ENCODE measurements at regions not wholly inside any gene's neighbourhood (a gene's known extent, or its start where the extent isn't known, plus 50 kb on each side); places are given as distances from the start of the nearest gene placed in this dataset.
"Not testable (repeated sequence)": the region's sequence is repeated elsewhere in the genome, so short reads cannot be mapped to it uniquely, and the experiment has no call there.

DNA sequence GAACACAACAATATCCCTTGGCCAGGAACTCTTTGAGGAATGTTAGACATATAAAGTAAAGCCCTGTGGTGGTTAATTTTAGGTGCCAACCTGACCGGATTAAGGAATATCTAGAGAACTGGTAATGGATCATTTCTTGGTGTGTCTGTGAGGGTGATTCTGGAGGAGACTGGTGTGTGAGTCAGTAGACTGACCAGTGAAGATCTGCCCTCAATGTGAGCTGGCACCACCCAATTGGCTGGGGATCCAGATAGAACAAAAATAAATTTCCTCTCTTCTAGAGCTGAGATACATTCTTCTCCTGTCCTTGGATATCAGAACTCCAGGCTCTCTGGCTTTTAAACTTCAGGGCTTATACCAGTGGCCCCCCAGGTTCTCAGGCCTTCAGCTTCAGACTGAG, 56.2 kb upstream of the TNPO1 start:
- in situ Hi-C loops (cut with HindIII; ENCODE audit: low sequenced_read_pairs) = no loop called here

DNA sequence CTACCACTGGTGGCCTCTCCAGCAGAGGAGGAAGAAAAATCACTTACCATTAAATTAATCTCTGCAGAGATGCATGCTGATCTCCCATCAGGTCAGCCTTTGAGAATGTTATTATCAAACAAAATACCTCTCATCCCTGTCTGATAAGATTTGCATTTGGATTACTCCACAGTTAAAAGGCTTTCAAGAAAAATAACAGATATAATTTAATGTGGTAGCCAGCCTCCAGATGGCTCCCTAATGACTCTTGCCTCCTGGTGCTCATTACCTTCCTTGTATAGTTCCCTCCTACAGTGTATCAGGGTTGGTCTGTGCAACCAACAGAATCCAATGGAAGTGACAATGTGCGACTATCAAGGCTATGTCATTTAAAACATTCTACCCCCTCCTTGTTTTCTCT, 63.6 kb upstream of the TNPO1 start:
- in situ Hi-C loops (cut with HindIII; ENCODE audit: low sequenced_read_pairs) = no loop called here

DNA sequence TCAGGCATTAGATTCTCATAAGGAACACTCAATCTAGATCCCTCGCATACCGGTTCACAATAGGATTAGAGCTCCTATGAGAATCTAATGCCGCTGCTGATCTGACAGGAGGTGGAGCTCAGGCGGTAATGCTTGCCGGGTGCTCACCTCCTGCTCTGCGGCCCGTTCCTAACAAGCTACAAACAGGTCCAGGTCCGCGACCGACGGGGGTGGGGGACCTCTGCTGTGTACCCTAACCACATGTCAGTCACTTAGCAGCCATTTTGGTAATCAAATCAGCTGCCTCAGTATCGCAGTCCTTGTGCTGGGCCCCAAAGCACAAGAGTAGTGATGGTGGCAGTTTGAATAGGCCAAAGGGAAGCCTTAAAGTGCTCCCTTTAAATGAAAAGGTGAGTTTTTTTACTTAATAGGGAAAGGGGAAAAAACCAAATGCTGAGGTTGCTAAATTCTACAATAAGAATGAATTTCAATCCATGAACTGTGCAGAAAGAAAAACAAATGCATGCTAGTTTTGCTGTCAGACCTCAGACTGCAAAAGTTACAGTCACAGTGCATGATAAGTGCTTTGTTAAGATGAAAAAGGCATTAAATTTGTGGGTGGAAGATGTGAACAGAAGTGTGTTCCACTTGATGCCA, 67.0 kb upstream of the TNPO1 start:
- in situ Hi-C loops (cut with HindIII; ENCODE audit: low sequenced_read_pairs) = no loop called here

DNA sequence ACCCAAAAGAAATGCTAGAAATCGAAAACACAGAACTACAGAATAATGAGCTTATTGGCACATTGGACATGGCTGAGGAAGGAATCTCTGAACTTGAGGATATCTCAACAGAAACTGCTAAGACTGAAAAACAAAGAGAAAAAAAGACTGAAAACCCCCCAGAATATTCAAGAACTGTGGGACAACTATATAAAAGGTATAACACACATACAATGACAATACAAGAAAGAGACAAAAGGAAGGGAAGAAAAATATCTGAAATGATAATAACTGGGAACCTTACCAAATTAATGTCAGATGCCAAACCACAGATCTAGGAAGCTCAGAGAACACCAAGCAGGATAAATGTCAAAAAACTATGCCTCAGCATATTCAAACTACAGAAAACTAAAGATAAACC, 68.6 kb upstream of the TNPO1 start:
- in situ Hi-C loops (cut with HindIII; ENCODE audit: low sequenced_read_pairs) = no loop called here

DNA sequence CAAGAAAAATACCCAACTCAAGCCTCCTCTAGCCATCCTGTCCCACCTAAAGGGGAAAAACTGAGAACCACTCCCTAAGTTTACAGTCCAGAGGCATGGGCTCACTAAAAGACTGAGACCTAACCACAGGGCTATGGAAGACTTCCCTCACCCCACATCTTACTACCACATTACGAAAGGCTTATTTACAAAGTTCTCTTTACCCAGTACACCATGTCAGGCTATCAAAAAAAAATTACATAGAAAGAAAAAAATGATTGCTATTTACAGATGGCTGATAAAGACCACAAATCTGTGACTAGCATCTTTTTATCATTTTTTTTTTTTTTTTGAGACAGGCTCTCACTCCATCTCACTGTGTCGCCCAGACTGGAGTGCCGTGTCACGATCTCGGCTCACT, 69.7 kb upstream of the TNPO1 start:
- in situ Hi-C loops (cut with HindIII; ENCODE audit: low sequenced_read_pairs) = no loop called here

DNA sequence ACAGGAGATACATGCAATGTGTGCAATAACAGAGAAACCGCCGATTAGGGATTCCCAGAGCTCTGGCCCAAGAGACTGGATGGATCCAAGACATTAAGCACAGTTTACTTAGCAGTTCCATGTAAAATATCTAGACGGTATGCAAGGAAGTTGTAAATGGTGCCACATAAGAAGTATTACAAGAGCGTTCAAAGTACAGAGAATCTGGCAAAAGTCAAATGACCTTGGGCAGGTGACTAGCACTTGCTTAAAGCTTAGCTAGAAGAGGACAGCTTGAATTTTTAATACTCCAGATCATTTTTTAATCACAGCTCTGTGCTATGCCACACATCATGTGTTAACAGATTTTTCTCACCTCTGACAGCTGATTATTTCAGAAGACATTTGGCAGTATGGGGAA, 72.3 kb upstream of the TNPO1 start:
- in situ Hi-C loops (cut with HindIII; ENCODE audit: low sequenced_read_pairs) = no loop called here

DNA sequence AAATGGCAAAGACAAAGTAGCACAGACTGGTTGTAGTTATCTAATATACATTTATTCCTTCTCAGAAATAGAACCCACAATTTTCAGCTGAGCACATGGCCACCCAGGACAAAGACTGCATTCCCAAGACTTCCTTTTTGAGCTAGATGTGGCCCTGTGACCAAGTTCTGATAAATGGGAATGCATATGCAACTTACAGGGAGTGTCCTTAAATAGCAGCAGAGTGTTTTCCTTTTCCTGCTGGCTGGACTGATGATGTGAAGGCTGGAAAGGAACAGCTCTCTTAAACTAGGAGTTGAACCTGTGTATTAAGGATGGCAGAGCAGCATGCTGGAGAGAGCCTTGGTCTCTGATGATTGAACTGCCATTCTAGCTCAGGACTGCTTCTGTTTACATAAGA, 74.7 kb upstream of the TNPO1 start:
- in situ Hi-C loops (cut with HindIII; ENCODE audit: low sequenced_read_pairs) = no loop called here

DNA sequence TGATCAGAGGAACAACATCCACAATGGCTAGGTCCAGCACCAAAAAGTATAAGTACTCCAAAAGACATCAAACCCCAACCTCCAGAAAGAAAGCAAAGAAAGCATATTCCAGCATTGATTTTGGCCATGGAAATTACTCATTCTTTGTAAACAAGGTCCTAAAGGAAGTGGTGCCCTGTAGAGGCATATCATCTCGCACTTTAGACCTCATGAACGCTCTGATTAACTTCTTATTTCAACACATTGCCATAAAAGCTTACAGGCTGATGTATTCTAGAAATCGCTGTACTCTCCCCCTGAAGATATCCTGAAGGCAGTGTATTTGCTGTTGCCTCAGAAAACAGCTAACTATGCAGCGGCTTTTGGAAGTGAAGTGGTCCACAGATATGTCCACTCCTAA, 82.7 kb upstream of the TNPO1 start:
- in situ Hi-C loops (cut with HindIII; ENCODE audit: low sequenced_read_pairs) = no loop called here

DNA sequence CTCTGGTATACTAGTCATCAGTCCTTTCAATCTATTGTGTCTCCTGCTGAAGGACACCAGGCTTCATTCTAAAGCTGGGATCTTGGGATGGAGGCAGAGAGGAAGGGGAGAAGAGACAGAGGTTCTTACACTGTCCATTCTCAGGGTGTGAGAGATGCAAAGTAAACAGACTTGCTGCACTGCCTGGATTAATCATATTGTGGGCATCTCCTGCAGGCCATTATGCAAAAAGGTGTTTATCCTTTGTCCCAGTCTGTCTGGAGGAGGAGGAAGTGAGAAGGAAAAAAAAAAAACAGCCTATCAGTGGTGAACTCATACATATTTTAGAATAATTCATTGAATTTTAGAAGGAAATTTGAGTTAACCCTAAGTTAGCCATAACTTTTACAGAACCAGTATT, 92.9 kb upstream of the TNPO1 start:
- in situ Hi-C loops (cut with HindIII; ENCODE audit: low sequenced_read_pairs) = no loop called here

DNA sequence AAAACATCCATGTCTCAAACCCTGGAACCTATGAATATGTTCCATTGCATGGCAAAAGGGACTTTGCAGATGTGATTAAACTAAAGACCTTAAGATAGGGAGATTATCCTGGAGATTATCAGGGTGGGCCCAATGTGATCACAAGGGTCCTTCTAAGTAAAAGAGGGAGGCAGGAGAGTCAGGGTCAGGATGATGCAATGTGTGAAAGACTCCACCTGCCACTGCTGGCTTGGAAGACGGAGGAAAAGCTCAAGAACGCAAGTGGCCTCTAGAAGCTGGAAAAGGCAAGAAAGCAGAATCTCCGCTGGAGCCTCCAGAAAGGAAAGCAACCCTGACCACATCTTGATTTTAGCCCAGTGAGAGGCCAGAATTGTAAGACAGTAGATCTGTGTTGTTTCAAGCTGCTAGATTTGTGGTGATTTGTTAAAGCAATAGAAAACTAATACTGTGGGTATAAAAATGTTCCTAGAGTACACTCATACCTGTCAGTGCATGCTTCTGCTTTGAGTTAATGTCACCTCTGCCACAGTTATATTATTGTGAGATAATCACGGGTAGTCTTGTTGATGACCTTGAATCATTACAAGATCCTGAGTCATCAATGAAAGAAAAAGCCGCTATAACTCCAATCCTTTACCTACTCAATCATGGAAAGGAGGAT, 93.5 kb upstream of the TNPO1 start:
- in situ Hi-C loops (cut with HindIII; ENCODE audit: low sequenced_read_pairs) = no loop called here

DNA sequence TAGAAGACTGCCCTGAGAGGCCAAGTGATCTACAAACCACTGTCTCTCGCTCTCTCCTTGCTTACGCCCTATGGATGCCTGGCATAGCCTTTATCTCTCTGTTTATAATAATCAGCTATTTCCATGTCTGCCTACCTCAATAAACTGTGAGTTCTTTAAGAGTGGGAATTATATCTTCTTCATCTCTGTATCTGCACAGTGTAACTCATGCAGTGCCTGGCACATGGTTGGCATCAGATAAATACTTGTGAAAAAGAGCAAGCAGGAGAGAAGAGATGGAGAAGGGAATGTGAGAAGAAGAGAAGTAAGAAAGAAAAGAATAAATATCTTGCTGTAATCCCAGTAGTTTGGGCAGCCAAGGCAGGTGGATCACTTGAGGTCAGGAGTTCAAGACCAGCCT, 94.6 kb upstream of the TNPO1 start:
- in situ Hi-C loops (cut with HindIII; ENCODE audit: low sequenced_read_pairs) = no loop called here

DNA sequence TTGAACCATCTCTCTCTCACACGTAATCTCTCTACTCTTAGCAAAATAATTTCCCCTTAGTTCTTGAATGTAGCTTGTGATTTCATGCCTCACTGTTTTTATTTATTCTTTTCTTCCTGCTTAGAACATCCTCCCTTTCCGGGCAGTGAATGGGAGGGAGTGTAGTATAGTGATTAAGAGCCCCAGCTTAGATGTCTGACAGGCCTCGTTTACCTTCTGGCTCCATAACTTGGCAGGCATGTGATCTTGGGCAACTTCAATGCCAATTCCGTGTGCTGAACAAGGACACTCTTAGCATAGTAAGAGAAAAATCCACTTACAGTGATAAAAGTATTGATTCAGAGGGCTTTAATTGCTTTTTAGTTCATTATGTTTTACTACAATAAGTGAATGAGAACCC, 96.3 kb upstream of the TNPO1 start:
- in situ Hi-C loops (cut with HindIII; ENCODE audit: low sequenced_read_pairs) = no loop called here

DNA sequence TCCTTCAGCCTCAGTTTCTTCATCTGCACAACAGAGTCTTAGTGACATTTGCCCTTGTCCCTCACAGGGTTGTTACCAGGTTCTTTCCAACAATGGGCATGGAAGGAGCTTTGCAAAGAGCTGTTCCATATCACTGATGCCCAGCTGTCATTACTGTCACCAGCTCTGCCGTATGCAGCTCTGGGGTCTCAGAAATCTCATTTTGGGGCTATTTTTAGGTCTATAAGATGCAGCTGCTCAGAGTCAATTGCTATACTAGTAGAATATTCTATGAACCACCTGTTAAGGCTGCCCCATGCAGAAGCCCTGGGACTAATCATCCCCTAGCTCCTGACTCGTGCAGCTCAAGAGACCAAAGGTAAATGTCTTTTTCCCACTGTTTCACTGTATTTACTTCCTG, 105.1 kb upstream of the TNPO1 start:
- in situ Hi-C loops (cut with HindIII; ENCODE audit: low sequenced_read_pairs) = no loop called here

DNA sequence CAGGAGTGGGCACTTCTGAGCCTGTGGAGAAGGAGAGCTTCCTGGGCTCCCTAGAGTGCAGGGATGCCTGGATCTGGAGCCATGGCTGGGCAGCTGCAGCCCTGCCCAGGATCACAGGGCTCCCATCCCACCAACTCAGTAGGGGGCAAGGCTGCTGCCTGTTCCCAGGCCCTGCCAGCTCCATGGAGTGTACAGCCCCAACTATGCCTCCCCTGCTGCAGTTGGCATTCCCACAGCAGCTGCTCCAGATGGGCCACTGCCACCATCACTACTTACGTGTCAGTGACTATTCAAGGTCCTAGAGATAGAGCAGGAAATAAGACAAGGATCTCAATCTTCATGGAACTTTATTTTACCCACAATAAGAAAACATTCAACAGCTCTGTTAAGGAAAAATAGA, 107.1 kb upstream of the TNPO1 start:
- in situ Hi-C loops (cut with HindIII; ENCODE audit: low sequenced_read_pairs) = no loop called here

DNA sequence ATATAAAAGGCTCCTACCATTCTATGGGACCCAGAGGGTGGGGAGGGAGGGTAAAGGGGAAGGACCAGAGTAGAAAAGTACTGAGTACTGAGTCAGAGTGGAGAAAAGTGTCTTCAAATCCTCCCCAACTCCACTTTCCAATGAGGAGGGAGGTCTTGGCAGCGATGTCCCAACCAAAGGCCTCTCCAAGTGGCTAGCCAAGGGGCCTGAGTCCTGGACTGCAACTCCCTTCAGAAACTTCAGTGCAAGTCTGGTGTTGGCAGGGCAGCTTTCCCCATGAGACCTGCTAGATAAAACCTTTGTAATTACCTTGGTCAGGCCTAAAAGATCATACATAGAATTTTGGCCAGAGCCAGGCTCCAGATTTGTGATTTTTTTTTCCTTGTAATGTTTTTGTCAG, 111.3 kb upstream of the TNPO1 start:
- in situ Hi-C loops (cut with HindIII; ENCODE audit: low sequenced_read_pairs) = no loop called here

DNA sequence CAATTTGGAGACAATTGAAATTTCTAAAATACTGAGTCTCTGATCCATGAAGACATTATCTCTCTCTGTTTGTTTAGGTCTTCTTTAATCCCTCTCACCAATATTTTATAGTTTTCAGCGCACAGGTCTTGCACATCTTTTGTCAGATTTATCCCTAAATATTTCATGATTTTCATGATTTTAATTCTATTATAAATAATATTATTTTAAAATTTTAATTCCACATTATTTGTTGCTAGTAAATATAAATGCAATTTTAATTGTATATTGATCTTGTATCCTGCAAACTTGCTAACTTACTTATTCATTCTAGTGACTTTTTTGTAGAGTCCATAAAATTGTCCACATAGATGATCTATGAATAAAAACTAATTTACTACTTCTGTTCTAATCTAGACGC, 112.6 kb upstream of the TNPO1 start:
- in situ Hi-C loops (cut with HindIII; ENCODE audit: low sequenced_read_pairs) = no loop called here

DNA sequence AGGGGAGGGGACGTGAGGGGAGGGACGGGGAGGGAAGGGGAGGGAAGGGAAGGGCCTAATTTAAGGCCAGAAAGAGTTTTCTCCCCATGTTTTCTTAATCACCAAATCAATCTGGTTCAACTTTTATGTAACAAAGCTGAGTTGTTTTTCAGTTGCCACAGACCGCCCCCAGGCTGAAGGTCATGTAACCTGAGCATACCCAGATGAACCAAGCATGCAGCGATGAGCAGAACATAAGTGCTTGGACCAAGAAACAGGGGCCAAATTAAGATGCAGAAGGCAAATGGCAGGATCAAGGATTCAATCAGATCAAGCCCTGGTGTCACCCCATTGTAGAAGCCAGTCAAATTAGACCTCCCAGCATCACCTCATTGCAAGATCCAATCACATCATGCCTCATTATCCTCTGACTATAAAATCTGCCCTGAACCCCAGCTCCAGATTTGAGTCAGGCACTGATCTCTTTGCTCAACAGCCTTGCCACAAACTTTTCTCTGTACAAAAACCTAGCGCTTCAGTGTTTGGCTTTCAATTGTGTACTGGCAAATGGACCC, 113.5 kb upstream of the TNPO1 start:
- in situ Hi-C loops (cut with HindIII; ENCODE audit: low sequenced_read_pairs) = no loop called here

DNA sequence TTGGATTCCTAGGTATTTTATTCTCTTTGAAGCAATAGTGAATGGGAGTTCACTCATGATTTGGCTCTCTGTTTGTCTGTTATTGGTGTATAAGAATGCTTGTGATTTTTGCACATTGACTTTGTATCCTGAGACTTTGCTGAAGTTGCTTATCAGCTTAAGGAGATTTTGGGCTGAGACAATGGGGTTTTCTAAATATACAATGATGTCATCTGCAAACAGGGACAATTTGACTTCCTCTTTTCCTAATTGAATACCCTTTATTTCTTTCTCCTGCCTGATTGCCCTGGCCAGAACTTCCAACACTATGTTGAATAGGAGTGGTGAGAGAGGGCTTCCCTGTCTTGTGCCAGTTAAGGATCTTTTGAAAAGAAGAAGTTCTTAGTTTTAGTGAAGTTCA, 114.4 kb upstream of the TNPO1 start:
- in situ Hi-C loops (cut with HindIII; ENCODE audit: low sequenced_read_pairs) = not testable (repeated sequence)

DNA sequence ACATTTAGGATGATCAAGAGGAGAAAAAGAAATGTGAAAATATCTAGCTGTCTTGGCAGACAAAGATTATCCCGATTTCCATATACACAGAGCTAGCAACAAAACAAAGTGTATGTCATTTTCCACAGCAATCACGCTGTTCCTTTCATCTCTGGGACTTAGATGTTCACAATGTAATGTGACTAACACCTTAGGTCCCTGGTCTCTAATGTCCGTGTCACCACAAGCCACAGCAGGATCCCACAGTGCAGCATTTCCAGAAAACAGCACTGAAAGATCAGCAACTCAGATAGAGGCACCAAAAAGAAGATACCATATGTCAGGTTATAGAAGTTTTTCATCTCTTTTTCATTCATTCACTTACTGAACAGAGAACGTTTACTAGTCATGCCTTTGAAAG, 118.0 kb upstream of the TNPO1 start:
- in situ Hi-C loops (cut with HindIII; ENCODE audit: low sequenced_read_pairs) = no loop called here

DNA sequence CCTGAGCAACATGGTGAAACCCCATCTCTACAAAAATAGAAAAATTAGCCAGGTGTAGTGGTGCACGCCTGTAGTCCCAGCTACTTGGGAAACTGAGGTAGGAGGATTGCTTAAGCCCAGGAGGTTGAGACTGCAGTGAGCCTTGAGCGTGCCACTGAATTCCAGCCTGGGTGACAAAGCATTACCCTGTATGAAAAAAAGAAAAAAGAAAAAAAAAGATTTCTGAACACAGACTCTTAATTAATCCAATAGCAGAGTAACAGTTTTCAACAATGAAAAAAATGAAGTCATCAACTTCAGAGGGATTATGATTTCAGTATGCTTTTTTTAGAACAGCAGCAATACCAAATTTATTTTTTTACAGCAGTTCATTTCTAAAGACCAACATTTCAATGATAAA, 118.8 kb upstream of the TNPO1 start:
- in situ Hi-C loops (cut with HindIII; ENCODE audit: low sequenced_read_pairs) = no loop called here

DNA sequence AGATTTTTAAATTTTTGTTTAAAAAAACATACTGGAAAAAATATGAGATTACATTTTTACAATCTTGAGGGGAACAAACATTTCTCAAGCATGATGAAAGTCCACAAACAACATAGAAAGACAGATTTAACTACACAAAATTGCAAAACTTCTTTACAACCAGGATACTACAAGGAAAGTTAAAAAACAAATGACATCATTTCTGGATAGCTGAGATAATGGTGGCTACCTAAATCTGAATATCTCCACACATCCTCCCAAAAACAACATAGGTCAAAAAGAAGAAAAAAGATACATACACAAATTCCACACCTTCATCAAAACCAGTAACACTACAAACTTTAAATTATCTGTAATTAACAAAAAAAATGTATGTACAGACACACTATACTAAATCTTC, 120.8 kb upstream of the TNPO1 start:
- in situ Hi-C loops (cut with HindIII; ENCODE audit: low sequenced_read_pairs) = no loop called here

DNA sequence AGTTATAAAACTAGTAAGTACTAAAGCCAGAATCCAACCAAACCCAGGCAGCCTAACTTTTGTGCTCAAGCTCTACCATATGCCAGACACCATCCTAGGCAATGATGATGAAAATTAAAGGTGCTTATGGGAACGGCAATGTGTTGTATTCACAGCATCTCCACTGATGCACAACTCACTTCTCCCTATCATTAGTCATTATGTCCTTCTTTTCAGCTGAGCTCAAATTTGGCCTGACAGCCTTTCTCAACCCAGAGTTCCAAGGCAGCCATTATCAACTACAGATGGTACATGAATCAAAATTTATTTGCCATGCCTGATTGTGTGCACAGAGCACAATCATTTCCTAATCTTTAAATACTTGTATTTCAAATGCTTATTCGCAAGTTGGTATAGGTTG, 121.6 kb upstream of the TNPO1 start:
- in situ Hi-C loops (cut with HindIII; ENCODE audit: low sequenced_read_pairs) = no loop called here

Measured in DLD1 (cell line).